ENCODE measurements at regions not wholly inside any gene's neighbourhood (a gene's known extent, or its start where the extent isn't known, plus 50 kb on each side); places are given as distances from the start of the nearest gene placed in this dataset.

GRCh38 chr14:84253326-84253725, 1276.6 kb upstream of the FLRT2 start:
- no peak for TF ChIP-seq CTCF (IDR thresholded peaks at IDR 0.05; ENCODE audit: low read length)
- no peak for TF ChIP-seq EZH2 (IDR thresholded peaks at IDR 0.05; ENCODE audit: borderline replicate concordance, low read length)
